ENCODE measurements at regions not wholly inside any gene's neighbourhood (a gene's known extent, or its start where the extent isn't known, plus 50 kb on each side); places are given as distances from the start of the nearest gene placed in this dataset.

- DNase-seq (ENCODE audit: low read depth), result no peak
Observed at GRCh38 chr11:116078101-116078591, 573.9 kb upstream of the CADM1 start.

GRCh38 chr11:116077092-116077491 is 572.9 kb upstream of the CADM1 start:
- no peak for DNase-seq (ENCODE audit: low read depth)

GRCh38 chr11:116073854-116074837 is 569.9 kb upstream of the CADM1 start:
- DNase-seq (ENCODE audit: low read depth), result no peak

- no peak for DNase-seq (ENCODE audit: low read depth)
Observed at GRCh38 chr11:116072601-116073410, 568.6 kb upstream of the CADM1 start.

GRCh38 chr11:116072133-116072532 is 567.9 kb upstream of the CADM1 start:
- DNase-seq (ENCODE audit: low read depth), result no peak

GRCh38 chr11:116071241-116071640 is 567.0 kb upstream of the CADM1 start:
- no peak for DNase-seq (ENCODE audit: low read depth)

GRCh38 chr11:116070520-116070919 is 566.3 kb upstream of the CADM1 start:
- no peak for DNase-seq (ENCODE audit: low read depth)

- DNase-seq (ENCODE audit: low read depth), result no peak
Observed at GRCh38 chr11:116066777-116067176, 562.6 kb upstream of the CADM1 start.

- no peak for DNase-seq (ENCODE audit: low read depth)
Observed at GRCh38 chr11:116065986-116066385, 561.8 kb upstream of the CADM1 start.

GRCh38 chr11:116065191-116065895 is 561.1 kb upstream of the CADM1 start:
- no peak for DNase-seq (ENCODE audit: low read depth)

- no peak for DNase-seq (ENCODE audit: low read depth)
Observed at GRCh38 chr11:116062490-116063171, 558.4 kb upstream of the CADM1 start.

- DNase-seq (ENCODE audit: low read depth), result no peak
Observed at GRCh38 chr11:116062129-116062489, 557.9 kb upstream of the CADM1 start.

- no peak for DNase-seq (ENCODE audit: low read depth)
Observed at GRCh38 chr11:116061322-116061721, 557.1 kb upstream of the CADM1 start.

GRCh38 chr11:116059919-116060318 is 555.7 kb upstream of the CADM1 start:
- no peak for DNase-seq (ENCODE audit: low read depth)

GRCh38 chr11:116057000-116057399 is 552.8 kb upstream of the CADM1 start:
- no peak for DNase-seq (ENCODE audit: low read depth)

- no peak for DNase-seq (ENCODE audit: low read depth)
Observed at GRCh38 chr11:116055064-116055463, 550.8 kb upstream of the CADM1 start.

GRCh38 chr11:116053548-116053919 is 549.3 kb upstream of the CADM1 start:
- no peak for DNase-seq (ENCODE audit: low read depth)

- no peak for DNase-seq (ENCODE audit: low read depth)
Observed at GRCh38 chr11:116052603-116053547, 548.7 kb upstream of the CADM1 start.

GRCh38 chr11:116051494-116051893 is 547.3 kb upstream of the CADM1 start:
- DNase-seq (ENCODE audit: low read depth), result no peak

GRCh38 chr11:116049383-116049782 is 545.2 kb upstream of the CADM1 start:
- DNase-seq (ENCODE audit: low read depth), result no peak

- no peak for DNase-seq (ENCODE audit: low read depth)
Observed at GRCh38 chr11:116046127-116046526, 541.9 kb upstream of the CADM1 start.

Data from stromal cell of bone marrow (primary cell).